GM21381 (cell line): ENCODE measurements at regions not wholly inside any gene's neighbourhood (a gene's known extent, or its start where the extent isn't known, plus 50 kb on each side); places are given as distances from the start of the nearest gene placed in this dataset.
"Not testable (repeated sequence)": the region's sequence is repeated elsewhere in the genome, so short reads cannot be mapped to it uniquely, and the experiment has no call there.

Source experiments
- ATAC-seq: cut with Tn5 transposase; IDR thresholded peaks from one replicate; pipeline ENCODE4 v1.9.1; 2021; ENCODE audit warnings: mild to moderate bottlenecking, moderate library complexity; ENCODE audit not compliant: unreplicated experiment

DNA sequence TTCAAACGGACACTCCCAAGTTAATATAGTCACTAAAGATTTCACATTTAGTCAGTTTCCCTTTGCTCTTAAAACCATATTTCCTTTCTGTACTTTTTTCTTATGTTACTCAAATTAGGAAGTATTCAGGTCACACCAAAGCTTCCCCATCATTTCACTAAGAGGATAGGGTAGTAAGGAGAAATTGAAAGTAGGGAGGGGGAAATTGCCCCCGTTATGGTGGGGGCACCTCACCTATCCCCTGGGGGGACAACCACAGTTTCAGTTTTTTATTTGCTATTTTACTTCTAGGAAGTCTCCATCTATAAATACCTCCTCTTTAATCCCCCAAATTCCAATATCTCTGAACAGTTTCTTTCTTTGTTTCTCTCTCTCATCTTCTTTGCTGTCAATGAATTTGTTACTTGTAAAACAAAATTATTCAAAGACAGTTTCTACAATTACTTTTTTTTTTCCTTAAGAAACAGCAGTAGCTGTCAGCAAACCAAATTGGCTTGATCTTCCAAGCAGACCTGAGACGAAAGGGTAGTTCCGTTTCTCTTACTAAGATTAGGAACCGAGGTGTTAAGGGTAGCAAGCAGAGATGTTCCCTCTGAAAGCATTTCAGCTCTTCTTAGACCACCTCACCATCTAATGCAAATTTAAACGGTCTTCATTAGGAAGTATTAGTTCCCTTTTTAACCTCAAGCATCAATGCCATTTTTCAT lies 160.2 kb upstream of the KLF3 start:
- peak; percentile 87 for ATAC-seq

DNA sequence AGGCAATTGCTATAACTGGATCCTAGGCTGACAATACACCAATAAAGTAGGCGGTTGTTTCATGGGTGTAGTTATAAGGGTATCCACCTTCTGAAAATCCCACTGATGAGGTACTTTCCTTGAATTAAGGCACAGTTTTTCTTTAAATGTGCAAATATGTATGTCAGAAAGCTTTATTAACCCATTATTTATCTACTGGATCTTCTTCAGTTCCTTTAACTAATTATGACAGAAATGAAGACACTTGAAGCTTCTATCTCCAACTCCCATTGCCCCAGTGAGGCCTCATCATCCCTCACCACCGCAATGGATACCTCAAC lies 159.6 kb upstream of the KLF3 start:
- no peak for ATAC-seq

DNA sequence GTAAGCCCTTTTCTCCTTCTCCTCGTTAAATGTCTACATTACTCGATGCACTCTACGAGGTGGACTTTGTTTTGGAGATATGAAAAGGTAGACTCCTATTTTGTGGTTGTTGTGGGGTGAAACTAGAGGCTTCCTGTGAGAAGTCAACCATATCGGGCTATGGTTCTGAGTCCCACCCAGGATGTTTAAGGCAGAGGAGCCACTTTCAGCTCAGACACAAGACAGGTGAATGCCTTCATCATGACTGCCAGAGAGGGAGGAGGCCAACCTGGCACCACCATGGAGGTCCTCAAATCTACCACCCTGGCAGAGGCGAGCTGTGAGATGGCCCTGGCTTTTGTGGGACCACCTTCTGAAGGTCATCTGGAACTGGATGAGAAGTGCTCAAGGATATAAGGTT lies 154.4 kb upstream of the KLF3 start:
- peak; percentile 66 for ATAC-seq

DNA sequence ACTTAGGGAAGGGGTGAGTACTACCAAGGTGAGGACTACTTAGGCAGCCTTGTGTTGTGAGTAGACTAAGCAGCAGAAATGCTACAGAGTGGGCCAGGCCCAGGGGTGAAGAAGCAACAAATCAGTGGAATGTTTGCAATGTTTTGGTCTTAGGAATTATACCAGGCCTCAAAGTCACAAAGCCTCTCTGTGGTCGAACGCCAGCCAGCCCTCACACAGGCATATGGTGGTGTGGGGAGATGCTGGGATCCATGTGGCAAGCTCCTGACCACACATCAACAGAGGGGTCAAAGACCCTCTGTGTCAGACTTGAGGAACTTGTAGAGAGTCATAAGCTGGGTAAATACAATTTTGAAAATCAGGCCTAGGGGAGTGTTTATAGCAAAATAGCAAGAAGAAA lies 153.8 kb upstream of the KLF3 start:
- ATAC-seq, result no peak

DNA sequence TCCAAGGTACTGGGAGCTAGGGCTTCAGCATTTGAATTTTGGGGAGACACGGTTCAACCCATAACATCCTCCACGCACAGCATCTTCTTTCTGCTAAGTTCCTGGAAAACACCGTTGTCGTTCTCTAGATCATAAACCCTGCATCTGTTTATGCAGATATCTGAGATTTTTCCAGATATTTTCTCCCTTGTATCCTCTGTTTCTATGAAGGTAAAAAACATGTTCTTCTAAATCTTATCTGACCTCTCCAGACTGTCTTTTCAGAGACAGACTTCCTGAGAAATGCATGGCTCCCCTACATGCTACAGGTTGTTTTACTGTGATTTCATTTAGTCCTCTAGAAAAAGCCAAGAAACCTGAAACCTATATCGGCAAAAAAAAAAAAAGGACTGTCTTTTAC lies 152.3 kb upstream of the KLF3 start:
- no peak for ATAC-seq

DNA sequence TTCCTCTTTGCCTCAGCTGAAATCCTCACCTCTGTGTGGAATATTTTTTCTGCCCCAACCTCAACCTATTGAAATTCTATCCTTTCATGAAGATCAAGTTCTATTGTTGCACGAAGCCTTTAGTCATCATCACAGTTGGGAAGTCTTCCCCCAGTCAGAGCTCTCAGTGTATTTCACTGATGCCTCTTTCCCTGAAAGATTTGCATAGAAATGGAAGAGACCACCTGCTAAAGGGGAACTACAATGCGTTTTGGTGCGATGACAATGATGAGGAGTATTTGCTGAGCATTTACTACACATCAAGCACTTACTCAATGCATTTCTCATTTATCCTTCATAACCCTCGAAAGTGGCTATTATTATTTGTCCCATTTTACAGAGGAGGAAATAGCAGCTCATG lies 151.2 kb upstream of the KLF3 start:
- no peak for ATAC-seq

DNA sequence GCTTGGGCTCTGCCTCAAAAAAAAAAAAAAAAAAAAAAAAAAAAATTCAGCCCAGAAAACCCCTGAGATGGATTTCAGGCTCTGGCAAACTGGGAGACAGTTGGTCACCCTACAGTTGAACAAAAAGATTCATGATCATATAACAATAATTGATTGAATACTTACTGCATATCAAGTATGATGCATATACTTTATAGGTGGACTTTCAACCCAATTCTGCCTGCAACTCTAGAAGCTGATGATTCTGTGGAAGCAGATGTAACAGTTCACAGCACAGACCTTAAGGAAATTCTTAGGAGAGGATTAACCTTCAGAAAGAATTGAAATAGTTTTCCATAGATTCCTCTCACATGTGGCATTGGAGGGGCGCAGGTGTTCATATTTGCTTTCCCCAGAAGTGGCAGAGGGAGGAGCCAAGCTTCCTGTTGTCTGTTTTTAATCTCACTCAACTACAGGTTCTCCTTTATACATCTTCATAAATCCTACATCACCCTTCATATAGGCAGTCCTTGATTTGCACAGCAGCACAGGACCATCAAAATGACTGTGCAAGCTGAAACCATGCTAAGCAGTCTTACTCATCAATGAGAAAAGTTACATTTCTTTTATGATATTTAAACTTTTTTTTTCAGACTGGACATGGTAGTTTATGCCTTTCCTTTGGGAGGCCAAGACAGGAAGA lies 149.4 kb upstream of the KLF3 start:
- no peak for ATAC-seq

DNA sequence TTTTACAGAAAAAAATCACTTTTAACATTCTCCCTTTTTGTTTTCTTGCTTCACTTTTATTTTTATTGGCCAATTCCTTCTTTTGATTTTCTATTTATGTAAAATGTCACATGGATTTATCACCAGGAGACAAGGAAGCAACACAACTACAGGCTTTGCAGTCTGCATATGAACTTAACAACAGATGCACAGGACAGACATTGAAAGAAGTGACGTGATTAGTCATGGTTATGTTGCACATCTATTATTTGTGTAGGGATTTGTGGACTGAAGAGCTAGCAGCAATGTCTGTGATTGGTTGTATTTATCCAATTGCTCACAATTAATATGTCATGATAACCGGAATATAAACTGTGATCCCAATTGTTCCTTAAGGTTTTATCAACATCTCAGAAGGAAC lies 147.8 kb upstream of the KLF3 start:
- no peak for ATAC-seq

DNA sequence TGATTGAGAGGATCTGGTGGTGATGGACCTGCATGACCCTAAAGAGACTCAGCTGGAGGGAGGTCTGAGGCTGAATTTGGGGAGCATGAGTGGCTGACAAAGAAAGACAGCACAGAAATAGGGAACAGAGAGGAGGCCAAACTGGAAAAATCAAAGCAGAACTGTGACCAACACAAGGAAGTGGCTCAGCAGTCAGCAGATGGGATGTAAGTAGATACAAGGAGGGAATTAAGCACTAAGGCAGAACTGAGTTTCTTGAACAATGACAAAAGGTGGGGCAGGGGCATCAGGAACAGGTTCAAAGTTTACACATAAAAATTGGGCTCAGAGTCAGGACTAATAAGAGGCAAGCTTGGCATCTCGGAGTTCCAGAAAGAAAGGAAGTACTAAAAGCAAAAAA lies 144.3 kb upstream of the KLF3 start:
- ATAC-seq, result no peak

DNA sequence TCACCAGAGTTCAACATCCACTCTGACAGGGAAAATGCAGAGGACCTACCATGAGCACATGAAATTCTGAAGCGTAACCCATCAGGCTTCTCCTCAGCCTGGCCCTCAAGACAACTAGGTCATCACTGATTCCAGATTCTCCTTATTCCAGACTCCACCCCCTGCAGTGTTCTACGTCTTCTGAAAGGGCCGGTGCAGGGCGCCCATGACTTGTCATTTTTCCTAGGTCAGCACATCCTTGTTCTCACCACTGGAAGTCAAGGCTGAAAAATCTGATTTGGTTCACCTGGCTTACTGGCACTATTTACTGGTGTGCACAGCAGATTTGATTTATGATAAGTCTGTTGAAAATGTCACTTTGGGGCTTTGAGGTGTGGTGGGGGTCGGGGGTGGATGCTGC lies 140.9 kb upstream of the KLF3 start:
- ATAC-seq, result no peak

DNA sequence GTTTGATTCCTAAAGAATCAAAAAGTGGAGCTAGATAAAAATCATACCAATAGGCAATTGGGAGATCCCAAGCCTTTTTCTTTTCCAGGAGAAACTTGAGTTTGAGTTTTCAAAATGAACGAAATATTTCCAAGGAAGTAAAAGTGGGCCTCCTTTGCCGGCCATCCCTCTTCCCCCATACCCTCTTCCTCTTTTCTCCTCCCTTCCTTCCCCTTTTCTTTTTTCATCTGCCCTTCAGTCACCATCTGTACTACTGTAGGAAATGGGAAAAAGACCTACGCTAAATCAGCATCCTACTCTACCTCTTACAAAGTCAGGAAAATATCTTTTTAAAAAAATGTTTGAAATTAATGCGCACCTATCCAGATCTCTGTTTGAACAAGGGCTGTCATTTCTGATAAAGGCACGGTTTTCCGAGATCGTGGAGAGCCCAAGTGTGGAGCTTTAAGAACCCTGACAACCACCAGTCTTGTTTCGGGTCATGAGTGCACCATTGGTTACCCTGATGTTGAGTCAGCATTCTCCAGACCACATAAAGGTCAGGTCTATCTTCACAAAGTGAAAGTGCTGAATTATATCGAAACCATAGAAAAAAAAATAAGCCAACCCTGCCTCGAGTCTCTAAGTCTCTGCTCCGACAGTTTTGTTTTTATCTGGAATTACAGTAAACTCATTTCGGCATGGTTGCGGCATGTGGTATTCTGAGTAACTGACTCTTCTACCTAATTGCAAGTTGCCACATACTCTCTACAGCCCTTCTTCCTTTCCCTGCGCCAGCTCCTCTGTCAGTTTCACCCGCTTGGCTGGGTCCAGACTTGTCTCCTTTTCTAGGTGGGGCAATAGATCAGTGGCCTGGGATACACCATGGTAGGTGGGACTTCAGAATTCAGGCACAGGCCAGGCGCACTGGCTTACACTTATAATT lies 140.2 kb upstream of the KLF3 start:
- peak; percentile 98 for ATAC-seq

DNA sequence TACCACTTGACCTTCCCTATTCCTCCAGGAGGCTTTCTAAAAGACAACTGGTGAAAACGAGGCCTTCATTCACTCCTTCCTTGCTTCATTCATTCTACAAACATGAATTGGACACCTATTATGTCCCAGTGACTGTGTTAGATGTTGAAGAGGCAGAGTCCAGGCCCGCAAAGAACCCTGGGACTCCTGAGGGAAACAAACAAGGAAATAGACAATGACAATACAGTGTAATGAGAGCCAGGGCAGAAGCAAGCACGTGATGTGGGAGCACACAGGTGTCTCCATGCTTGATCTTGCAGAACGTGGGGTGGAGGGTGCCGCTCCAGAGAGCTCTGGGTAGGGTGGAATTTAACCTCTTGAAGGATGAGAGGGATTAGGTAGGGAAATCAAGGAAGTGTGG lies 137.6 kb upstream of the KLF3 start:
- ATAC-seq, result no peak

DNA sequence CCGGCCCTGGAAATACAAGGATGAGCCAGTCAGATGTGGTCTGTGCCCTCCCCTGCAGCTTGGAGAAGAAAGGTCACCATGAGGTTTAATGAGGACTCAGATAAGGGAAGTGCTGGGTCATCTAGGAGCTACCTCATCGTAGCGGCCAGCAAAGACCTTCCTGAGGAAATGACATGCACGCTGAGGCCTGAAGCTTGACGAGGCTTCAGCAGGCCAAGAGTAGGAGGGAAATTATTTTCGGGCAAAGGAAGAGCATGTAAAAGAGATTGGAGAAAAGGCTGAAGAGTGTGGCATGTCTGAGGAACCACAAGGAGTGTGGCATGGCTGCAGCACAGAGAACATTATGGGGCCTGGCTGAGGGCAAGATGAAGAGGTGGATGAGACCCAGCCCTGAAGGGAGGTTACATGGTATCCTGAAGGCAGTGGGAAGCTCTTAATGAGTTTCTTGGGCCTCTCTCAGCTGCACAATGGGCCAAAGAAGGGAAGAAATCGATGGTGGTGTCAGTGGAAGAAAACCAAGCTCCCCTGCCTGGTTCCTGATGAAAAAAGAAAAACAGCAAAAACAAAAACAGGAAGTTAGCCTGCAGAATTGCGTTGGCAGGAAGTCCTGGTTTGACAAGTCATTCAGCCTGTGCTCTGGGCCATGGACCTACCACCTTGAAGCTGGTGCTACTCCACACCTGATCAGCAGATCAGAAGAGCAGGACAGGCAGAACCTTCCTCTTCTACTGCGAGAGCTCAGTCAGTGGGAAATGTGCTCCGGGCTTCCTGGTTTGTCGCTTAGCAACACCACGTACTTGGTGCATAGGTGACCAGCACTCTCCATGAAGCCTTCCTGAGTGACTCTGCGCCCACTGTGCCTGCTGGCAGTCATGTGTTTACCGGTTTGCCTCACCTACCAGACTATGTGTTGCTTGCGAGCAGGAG lies 134.5 kb upstream of the KLF3 start:
- ATAC-seq, result peak; percentile 75

DNA sequence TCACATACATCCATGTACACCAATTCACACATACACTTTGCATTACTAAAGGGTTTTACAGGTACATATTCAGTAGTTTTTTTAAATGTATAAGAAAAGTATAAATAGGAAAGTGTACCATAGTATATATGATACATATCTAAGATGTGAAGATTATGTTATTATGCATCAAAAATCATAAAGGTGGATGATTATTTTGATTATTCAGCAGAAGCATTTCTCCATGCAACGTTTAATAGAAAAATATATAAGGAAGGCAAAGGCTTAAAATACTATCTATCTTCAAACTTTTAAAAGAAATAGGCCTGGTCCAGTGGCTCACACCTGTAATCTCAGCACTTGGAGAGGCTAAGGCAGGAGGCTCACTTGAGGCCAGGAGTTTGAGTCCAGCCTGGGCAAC lies 133.5 kb upstream of the KLF3 start:
- no peak for ATAC-seq

DNA sequence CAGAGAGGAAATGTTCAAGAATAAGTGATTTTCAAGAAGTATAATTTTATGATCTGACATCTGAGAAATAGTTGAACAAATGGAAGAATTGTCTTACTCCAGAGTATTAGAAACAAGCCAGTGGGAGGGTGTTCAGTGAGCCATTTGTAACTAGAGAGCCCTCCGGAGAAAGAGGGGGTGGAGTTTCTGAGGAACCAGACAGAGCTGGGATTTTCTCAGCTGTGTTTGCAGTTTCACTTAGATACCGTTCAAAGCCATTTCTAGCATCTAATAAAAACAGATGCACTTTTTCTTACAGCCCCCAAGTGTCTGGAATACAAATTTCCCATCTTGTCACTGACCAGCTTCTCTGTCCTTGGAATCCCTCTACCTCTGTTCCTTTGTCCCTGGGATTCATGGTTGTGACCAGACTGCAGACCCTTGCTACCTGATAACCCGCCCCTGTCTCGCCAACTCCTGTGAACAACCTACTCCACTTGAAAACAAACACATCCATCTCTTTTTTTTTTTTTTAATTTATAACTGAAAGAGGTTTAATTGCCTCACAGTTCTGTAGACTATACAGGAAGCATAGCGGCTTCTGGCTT lies 132.8 kb upstream of the KLF3 start:
- ATAC-seq, result no peak

DNA sequence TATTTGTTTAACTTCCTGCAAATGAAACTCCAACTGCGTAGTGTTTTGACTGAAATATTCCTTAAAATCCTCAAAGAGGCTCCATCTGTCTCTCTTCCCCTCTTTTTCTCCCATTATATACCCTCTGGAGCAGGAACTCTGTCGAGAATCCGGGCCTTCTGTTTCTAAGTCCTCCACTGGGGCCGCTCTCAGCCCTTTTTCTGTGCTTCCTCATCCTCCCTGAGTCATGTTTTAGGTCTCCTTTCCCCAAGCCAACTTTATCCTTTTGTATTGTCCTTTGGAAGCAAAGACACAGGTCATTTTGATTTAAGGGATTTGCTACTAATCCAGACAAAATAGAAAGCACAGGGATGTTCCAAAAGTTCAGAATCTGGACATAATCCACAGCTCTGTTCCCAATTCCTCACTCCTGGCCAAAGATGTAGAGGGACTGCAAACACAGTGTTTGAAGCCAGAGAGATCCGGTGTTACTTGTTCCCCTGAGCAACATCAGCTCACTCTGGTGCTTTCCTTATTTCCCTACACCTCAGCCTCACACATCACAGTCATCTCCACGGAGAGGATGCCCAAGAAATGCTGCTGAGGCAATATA lies 131.0 kb upstream of the KLF3 start:
- ATAC-seq, result no peak

DNA sequence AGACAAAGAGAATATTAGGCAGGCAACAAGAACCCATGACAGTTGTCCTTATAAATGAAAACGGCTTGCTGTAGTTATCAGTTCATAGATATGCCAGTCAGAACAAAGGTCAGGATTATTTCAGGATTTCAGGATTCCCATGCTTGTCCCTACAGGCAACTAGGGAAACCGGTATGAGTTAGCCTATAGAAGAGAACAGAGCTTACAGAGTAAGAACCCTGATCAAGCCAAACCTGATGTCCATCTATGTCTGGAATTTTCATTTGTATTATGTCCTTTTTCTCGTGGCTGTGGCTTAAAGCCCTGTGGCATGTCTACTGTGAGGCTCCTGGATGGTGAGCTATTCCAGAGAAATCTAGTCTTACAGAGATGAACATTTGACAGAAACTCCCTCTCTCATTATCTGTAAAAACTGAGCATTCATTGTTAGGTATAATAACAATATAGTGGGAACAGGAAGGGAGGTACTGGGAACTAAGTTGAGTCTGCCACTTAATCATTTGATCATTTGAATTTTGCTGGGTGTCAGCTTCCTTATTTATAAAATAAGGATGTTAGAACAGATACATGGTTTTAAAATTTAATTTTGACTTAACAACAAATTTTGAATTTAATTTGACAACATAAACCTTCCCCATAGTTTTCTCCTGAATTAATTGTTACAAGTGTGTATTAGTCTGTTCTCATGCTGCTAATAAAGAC lies 129.5 kb upstream of the KLF3 start:
- no peak for ATAC-seq

DNA sequence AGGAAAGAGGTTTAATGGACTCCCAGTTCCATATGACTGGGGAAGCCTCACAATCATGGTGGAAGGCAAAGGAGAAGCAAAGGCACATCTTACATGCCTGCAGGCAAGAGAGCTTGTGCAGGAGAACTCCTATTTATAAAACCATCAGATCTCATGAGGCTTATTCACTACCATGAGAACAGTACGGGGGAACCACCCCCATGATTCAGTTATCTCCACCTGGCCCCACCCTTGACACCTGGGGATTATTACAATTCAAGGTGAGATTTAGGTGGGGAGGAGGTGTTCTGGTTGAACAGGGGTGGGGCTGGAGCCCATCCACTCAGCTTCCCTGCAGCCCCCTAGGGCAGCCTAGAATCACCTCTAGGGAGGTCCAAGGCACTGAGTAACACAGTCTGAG lies 128.9 kb upstream of the KLF3 start:
- ATAC-seq, result not testable (repeated sequence)

DNA sequence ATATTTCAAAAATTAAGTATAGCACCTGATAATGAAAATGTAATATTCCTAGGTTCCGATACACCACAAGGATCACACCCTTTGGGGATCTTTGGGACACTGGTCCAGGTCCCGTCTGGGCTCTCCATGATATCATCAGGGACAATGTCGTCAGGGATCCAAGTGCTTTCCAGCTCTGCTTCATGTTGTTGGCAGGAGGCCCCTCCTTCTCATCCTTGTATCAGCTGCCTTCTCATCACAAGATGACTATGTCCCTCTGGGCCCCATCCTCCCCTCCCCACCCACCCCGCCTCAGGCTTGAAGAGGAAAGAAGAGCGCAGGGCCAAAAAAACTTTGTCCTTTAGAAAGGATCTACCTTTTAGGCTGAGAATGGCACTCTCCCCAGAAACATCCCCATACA lies 128.3 kb upstream of the KLF3 start:
- ATAC-seq, result no peak

DNA sequence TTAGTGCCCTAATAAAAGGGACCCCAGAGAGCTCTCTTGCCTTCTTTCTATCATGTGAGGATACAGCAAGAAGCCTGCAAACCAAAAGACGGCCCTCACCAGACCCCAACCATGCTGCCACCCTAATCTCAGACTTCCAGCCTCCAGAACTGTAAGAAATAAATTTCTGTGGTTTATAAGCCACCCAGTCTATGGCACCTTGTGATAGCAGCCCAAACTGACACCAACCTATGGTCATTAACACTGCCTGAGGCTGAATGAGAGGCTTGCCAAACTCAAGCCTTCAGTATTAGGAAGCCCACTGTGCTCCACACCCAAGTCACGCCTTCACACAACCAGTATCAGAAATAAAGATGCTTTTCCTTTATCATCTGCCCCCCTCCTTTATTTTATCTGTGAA lies 127.3 kb upstream of the KLF3 start:
- ATAC-seq, result no peak
